HepG2 (cell line): ENCODE measurements at regions not wholly inside any gene's neighbourhood (a gene's known extent, or its start where the extent isn't known, plus 50 kb on each side); places are given as distances from the start of the nearest gene placed in this dataset.

ENCODE experiments used
- ATAC-seq: fragments of 200-7000 bp; cut with Tn5 transposase; 3 replicates; pipeline ENCODE4 v1.9.1; 2020; ENCODE audit warnings: mild to moderate bottlenecking, moderate library complexity
- BruUV-seq: library from RNA; stranded (reverse); fragments of 400-500 nt; replicated peaks from 2 replicates; lab custom pipeline; 2021; lab: Mats Ljungman, UMichigan
- CTCF ChIA-PET: fragments of 300-600 bp; formaldehyde crosslinking; extraction: SDS; loops from one replicate; lab custom pipeline; 2021; ENCODE audit warnings: low total read pairs, inconsistent platforms, low intra/inter-chr PET ratio; lab: Yijun Ruan, JAX
- POLR2A ChIA-PET: fragments of 350-600 bp; sonication (Branson Sonifier 250); formaldehyde crosslinking; loops from one replicate; lab custom pipeline; 2020; ENCODE audit warnings: antibody characterized with exemption, inconsistent platforms; lab: Yijun Ruan, JAX
- DNase-seq: peaks from one replicate; pipeline ENCODE4 v3.0.0-alpha.2; 2015; ENCODE audit warnings: low spot score
- FAIRE-seq: peaks from 3 replicates; lab custom pipeline; 2011; peaks lifted over from hg19 to GRCh38; lab: Jason Lieb, UNC
- H2AFZ ChIP-seq: one replicate; pipeline ENCODE4 v1.6.1; 2011; ENCODE audit warnings: low read length, inconsistent platforms
- H3K27ac ChIP-seq: fragments of 300-600 bp; 3 replicates; pipeline ENCODE4 v1.8.0; 2011; ENCODE audit warnings: mixed run types, mild to moderate bottlenecking, mixed read lengths, low read length, inconsistent platforms; ENCODE audit not compliant: insufficient read depth; ENCODE audit errors: extremely low read length
- H3K27me3 ChIP-seq, 2 experiments: fragments of 200-600 bp in 1 of 2; 2 replicates in 1 of 2; 3 replicates in 1 of 2; pipeline versions ENCODE4 v1.6.0 to v1.8.0; 2011; ENCODE audit warnings: low read length in 2 of 2, mild to moderate bottlenecking in 2 of 2, moderate library complexity in 2 of 2, inconsistent platforms in 1 of 2; ENCODE audit not compliant: insufficient read depth in 2 of 2, control insufficient read depth in 1 of 2
- H3K36me3 ChIP-seq, 2 experiments: fragments of 200-600 bp in 1 of 2; replicated peaks in 1 of 2; 2 replicates in 1 of 2; 3 replicates in 1 of 2; pipeline versions ENCODE4 v1.5.1 to v1.8.0; 2011; ENCODE audit warnings: low read length in 2 of 2, inconsistent platforms in 1 of 2; ENCODE audit not compliant: insufficient read depth in 2 of 2, control insufficient read depth in 1 of 2
- H3K4me1 ChIP-seq: 2 replicates; pipeline ENCODE4 v1.5.1; 2012; ENCODE audit warnings: low read length, inconsistent platforms; ENCODE audit not compliant: insufficient read depth
- H3K4me2 ChIP-seq: 2 replicates; pipeline ENCODE4 v1.6.0; 2011; ENCODE audit warnings: low read depth, low read length, inconsistent platforms
- H3K4me3 ChIP-seq, 3 experiments: fragments of 200-600 bp in 1 of 3; sonication (generic), shearing (Covaris generic) in 1 of 3; replicated peaks in 1 of 3; 2 replicates each; pipeline ENCODE4 v1.5.1; 2011 to 2016; ENCODE audit warnings: low read length in 3 of 3, inconsistent platforms in 2 of 3, low read depth in 2 of 3, mild to moderate bottlenecking in 2 of 3, control low read depth in 1 of 3, mixed read lengths in 1 of 3; ENCODE audit not compliant: insufficient read depth in 1 of 3
- H3K79me2 ChIP-seq: one replicate; pipeline ENCODE4 v1.6.1; 2011; ENCODE audit warnings: low read length, inconsistent platforms; ENCODE audit not compliant: insufficient read depth
- H3K9ac ChIP-seq: 2 replicates; pipeline ENCODE4 v1.6.0; 2011; ENCODE audit warnings: mild to moderate bottlenecking, low read depth, low read length, inconsistent platforms; ENCODE audit not compliant: insufficient read depth
- H3K9me3 ChIP-seq: 2 replicates; pipeline ENCODE4 v1.5.1; 2012; ENCODE audit warnings: mild to moderate bottlenecking, low read length
- H4K20me1 ChIP-seq: 2 replicates; pipeline ENCODE4 v1.6.0; 2011; ENCODE audit warnings: inconsistent platforms, mild to moderate bottlenecking, low read length, moderate library complexity; ENCODE audit not compliant: insufficient read depth
- RFX1 ChIP-seq: fragments of 450-650 bp; IDR thresholded peaks from 2 replicates; pipeline ENCODE4 v1.6.1; 2017
- RFX3 ChIP-seq: IDR thresholded peaks from 2 replicates; pipeline ENCODE4 v1.6.1; 2016; ENCODE audit warnings: missing biosample characterization, missing genetic modification reagents
- SIX1 ChIP-seq: sonication (generic); formaldehyde crosslinking; IDR thresholded peaks from 2 replicates; pipeline ENCODE4 v1.4.0; 2020; ENCODE audit warnings: missing genetic modification reagents, borderline replicate concordance
- ZNF589 ChIP-seq: sonication (generic); formaldehyde crosslinking; conservative IDR thresholded peaks from 2 replicates; pipeline ENCODE4 v1.8.0; 2022; ENCODE audit warnings: mild to moderate bottlenecking, moderate library complexity, missing genetic modification reagents
- WGBS: methylation state at CpG from one replicate; pipeline ENCODE4 v1.1.6; 2017; ENCODE audit warnings: low lambda C conversion rate; 5-methylcytosine and 5-hydroxymethylcytosine counted together
- in situ Hi-C: cut with HindIII; loops from 2 replicates; pipeline ENCODE4 v1.10.0; 2017; ENCODE audit warnings: low pct_unique_long_range_greater_than_20kb; ENCODE audit not compliant: extremely low pct_ligation_motif_present
- intact Hi-C: fragments of 100-400 bp; cut with micrococcal nuclease; formaldehyde crosslinking; loops from one replicate; pipeline ENCODE4 v1.10.0; 2022; ENCODE audit not compliant: unreplicated experiment
- TF ChIP-seq, protein P1 (sequence below): sonication (generic); formaldehyde crosslinking; IDR thresholded peaks from 2 replicates; pipeline ENCODE4 v1.9.0; 2021; ENCODE audit warnings: missing genetic modification reagents, mild to moderate bottlenecking, borderline replicate concordance
- TF ChIP-seq, protein P2 (sequence below): sonication (generic); formaldehyde crosslinking; IDR thresholded peaks from 2 replicates; pipeline ENCODE4 v1.4.0; 2020; ENCODE audit warnings: mild to moderate bottlenecking, missing genetic modification reagents

DNA sequence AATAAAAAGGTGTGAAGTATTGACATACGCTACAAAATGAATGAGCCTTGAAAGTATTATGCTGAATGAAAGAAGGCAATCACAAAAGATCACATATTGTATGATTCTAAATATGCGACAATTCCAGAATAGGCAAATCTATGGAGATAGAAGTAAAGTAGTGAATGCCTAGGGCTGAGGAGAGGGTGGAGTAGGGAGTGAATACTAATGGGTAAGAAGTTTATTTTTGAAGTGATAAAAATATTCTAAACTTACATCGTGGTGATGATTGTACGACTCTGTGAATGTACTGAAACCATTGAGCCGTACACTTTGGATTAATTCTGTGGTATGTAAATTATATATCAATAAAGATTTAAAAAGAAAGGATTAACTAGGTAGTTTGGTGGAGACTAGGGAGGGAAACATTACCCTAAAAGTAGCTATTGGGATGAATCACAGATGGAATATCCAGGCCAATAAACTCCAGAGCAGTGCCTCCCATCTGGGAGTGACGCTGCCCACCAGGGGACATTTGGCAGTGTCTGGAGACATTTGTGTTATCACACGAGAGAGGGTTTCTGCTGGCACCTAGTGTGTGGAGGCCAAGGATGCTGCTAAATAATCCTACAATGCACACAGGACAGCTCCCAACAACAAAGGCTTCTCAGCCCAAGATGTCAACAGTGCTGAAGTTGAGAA, 214.2 kb upstream of the PCSK2 start (continued):
- no peak for TF ChIP-seq SIX1
- TF ChIP-seq, all 625 proteins: peak for 0

DNA sequence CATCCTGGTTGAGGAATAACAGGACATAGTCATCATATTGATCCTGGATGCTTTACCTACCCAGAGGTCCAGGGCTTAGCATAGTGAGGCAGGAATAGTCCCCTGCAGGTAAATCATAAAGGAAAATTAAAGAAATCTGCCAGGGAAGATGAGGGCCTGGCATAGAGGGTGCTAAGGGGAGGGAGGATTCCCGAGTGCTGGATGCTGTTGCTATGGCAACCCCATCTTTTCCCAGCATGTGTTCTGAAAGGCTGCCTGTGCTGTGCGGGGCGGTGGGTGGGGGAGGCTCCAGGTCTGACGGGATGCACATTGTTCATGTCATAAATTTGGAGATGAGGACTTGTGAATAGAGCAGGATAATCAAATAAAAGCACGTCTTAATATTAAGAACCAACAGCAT, 212.6 kb upstream of the PCSK2 start:
- in situ Hi-C loops: no loop called here
- BruUV-seq: no TSS peak

More for the DNA sequence above, 212.6 kb upstream of the PCSK2 start:
- Histone ChIP-seq H3K9me3 (no peaks in the 10 kb centered on the region), H3K4me1 (no peaks in the 10 kb centered on the region), H3K4me2 (no peak overlapping the region), H4K20me1 (no peaks in the 10 kb centered on the region), H3K9ac (no peak overlapping the region), H3K27me3 (no peaks in the 10 kb centered on the region), H2AFZ (no peak overlapping the region), H3K36me3 (no peaks in the 10 kb centered on the region), H3K79me2 (no peaks in the 10 kb centered on the region), H3K4me3 (no peak overlapping the region), H3K27ac (no peak overlapping the region)
- no peak for ATAC-seq
- no peak for FAIRE-seq
- TF ChIP-seq, protein P1, sequence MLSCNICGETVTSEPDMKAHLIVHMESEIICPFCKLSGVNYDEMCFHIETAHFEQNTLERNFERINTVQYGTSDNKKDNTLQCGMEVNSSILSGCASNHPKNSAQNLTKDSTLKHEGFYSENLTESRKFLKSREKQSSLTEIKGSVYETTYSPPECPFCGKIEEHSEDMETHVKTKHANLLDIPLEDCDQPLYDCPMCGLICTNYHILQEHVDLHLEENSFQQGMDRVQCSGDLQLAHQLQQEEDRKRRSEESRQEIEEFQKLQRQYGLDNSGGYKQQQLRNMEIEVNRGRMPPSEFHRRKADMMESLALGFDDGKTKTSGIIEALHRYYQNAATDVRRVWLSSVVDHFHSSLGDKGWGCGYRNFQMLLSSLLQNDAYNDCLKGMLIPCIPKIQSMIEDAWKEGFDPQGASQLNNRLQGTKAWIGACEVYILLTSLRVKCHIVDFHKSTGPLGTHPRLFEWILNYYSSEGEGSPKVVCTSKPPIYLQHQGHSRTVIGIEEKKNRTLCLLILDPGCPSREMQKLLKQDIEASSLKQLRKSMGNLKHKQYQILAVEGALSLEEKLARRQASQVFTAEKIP: no peak
- TF ChIP-seq RFX1 (peak; percentile 37; the same call in 1 of the 2 replicates), ZNF589 (CRISPR knock-in tag) (no peak), RFX3 (CRISPR knock-in tag) (peak; percentile 16; the same call in 1 of the 2 replicates)
- TF ChIP-seq, protein P2, sequence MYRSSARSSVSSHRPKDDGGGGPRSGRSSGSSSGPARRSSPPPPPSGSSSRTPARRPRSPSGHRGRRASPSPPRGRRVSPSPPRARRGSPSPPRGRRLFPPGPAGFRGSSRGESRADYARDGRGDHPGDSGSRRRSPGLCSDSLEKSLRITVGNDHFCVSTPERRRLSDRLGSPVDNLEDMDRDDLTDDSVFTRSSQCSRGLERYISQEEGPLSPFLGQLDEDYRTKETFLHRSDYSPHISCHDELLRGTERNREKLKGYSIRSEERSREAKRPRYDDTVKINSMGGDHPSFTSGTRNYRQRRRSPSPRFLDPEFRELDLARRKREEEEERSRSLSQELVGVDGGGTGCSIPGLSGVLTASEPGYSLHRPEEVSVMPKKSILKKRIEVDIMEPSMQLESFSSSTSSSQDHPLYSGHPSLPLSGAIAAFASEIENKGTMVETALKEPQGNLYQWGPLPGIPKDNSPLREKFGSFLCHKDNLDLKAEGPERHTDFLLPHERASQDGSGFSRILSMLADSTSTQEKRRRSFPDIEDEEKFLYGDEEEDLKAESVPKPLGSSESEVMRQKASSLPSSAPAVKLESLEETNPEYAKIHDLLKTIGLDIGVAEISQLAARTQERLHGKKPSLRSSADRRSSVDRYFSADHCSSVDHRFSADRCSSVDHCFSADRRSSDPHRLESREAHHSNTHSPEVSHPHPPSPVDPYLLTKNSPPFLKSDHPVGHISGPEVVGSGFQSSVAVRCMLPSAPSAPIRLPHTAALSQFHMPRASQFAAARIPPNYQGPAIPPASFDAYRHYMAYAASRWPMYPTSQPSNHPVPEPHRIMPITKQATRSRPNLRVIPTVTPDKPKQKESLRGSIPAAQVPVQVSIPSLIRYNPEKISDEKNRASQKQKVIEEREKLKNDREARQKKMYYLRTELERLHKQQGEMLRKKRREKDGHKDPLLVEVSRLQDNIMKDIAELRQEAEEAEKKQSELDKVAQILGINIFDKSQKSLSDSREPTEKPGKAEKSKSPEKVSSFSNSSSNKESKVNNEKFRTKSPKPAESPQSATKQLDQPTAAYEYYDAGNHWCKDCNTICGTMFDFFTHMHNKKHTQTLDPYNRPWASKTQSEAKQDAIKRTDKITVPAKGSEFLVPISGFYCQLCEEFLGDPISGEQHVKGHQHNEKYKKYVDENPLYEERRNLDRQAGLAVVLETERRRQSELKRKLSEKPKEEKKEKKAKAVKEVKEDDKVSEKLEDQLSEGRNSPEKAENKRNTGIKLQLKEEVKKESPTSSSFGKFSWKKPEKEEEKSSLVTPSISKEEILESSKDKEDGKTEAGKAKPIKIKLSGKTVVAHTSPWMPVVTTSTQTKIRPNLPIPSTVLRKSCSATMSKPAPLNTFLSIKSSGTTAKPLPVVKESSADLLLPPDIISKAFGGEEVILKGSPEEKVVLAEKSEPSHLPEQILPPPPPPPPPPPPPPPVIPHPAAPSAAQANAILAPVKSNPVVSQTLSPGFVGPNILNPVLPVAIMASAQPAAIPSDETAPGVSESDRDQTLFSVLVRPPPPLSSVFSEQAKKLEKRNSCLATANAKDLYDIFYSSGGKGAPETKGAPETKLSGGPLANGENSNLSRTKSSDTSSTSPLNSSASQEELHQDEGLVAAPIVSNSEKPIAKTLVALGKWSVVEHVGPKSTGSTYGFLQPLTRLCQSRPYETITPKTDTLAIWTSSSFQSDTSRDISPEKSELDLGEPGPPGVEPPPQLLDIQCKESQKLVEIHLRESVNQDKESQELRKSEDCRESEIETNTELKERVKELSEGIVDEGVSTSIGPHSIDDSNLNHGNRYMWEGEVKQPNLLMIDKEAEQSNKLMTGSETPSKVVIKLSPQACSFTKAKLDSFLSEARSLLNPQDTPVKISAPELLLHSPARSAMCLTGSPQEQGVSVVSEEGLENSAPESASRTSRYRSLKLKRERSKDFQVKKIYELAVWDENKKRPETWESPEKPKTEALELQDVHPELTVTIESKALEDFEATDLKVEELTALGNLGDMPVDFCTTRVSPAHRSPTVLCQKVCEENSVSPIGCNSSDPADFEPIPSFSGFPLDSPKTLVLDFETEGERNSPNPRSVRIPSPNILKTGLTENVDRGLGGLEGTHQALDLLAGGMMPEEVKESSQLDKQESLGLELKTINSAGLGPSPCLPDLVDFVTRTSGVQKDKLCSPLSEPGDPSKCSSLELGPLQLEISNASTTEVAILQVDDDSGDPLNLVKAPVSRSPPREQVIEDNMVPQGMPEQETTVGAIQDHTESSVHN: no peak
- POLR2A ChIA-PET: no interaction called here
- intact Hi-C loops: no loop called here
- DNase-seq: no peak
- CTCF ChIA-PET: no interaction called here
- 3% methylated on average over 5 of the region's 5 CpGs for WGBS
